H1 (cell line): ENCODE measurements at regions not wholly inside any gene's neighbourhood (a gene's known extent, or its start where the extent isn't known, plus 50 kb on each side); places are given as distances from the start of the nearest gene placed in this dataset.

Experiments used
- CEBPB ChIP-seq: IDR thresholded peaks from 2 replicates; pipeline ENCODE4 v1.6.1; 2012; ENCODE audit warnings: low read depth, low read length
- CHD1 ChIP-seq: IDR thresholded peaks from 2 replicates; pipeline ENCODE4 v1.6.1; 2012; ENCODE audit warnings: low read depth, low read length, improper control_type of control experiment
- CHD7 ChIP-seq: fragments of 300-600 bp; sonication (generic); IDR thresholded peaks from 2 replicates; pipeline ENCODE4 v1.7.1; 2012; ENCODE audit warnings: low read length, moderate library complexity, mild to moderate bottlenecking, inconsistent platforms; ENCODE audit not compliant: insufficient replicate concordance
- CREB1 ChIP-seq: IDR thresholded peaks from 2 replicates; pipeline ENCODE4 v1.6.1; 2012; ENCODE audit warnings: inconsistent platforms
- POLR2A ChIP-seq, 2 experiments: IDR thresholded peaks; 1 replicate in 1 of 2; 2 replicates in 1 of 2; pipeline ENCODE4 v1.6.1; 2011; ENCODE audit warnings: low read depth in 2 of 2, low read length in 2 of 2, mild to moderate bottlenecking in 2 of 2; ENCODE audit errors: control extremely low read depth in 1 of 2
- SP2 ChIP-seq: IDR thresholded peaks from 2 replicates; pipeline ENCODE4 v1.6.1; 2012; ENCODE audit warnings: mild to moderate bottlenecking, low read length, inconsistent platforms
- SP4 ChIP-seq: IDR thresholded peaks from 2 replicates; pipeline ENCODE4 v1.6.1; 2012; ENCODE audit warnings: low read length, inconsistent platforms
- TAF1 ChIP-seq: IDR thresholded peaks from 2 replicates; pipeline ENCODE4 v1.6.1; 2011; ENCODE audit warnings: mild to moderate bottlenecking, low read depth, low read length
- TBP ChIP-seq: IDR thresholded peaks from 2 replicates; pipeline ENCODE4 v1.6.1; 2011; ENCODE audit warnings: low read depth, low read length, improper control_type of control experiment

- TF ChIP-seq CHD7 (no peak), POLR2A (IDR thresholded peaks at IDR 0.05; ENCODE audit: control extremely low read depth in 1 of 2, low read depth in 2 of 2, low read length in 2 of 2) (no peak), SP2 (no peak), CHD1 (no peak), TBP (no peak), CREB1 (no peak), CEBPB (no peak), SP4 (no peak), TAF1 (no peak)
Measured at GRCh38 chr15:53218666-53219580, 428.8 kb upstream of the ONECUT1 start (continued).
